ENCODE measurements at regions not wholly inside any gene's neighbourhood (a gene's known extent, or its start where the extent isn't known, plus 50 kb on each side); places are given as distances from the start of the nearest gene placed in this dataset.
A peak's percentile ranks its signal among the peaks of the same experiment; 100 is the strongest.

DNA sequence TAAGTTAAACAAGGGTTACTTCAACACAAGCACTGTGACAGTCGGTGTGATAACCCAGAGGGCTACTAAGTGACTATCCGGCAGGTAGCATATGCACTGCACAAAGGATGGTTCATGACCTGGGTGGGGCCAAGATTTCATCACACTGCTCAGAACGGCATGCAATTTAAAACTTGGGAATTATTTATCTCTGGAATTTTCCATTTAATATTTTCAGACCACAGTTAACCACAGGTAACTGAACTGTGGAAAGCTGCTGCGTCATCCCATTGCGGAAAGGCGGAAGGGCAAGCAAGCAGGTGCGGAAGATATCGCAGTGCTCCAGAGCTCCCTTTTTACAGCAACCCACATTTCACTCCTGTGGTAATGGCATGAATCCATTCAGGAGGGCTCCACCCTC is 540.8 kb downstream of the INSC start:
- TF ChIP-seq EGR1 (conservative IDR thresholded peaks at IDR 0.05): no peak
- TF ChIP-seq GABPB1 (CRISPR knock-in tag; IDR thresholded peaks at IDR 0.05): no peak
- no peak for TF ChIP-seq POLR2A (conservative IDR thresholded peaks at IDR 0.05)
- TF ChIP-seq POLR3G (IDR thresholded peaks at IDR 0.05; ENCODE audit: extremely low read depth, insufficient read length, insufficient replicate concordance): no peak
- no peak for TF ChIP-seq POLR2AphosphoS2 (IDR thresholded peaks at IDR 0.05; ENCODE audit: low read length)
- no peak for TF ChIP-seq HDAC3 (IDR thresholded peaks at IDR 0.05; ENCODE audit: borderline replicate concordance, partially characterized antibody)
- peak; percentile 11; the same call in 1 of the 2 replicates for TF ChIP-seq EP300 (IDR thresholded peaks at IDR 0.05; ENCODE audit: low read length)
- TF ChIP-seq, protein P1, sequence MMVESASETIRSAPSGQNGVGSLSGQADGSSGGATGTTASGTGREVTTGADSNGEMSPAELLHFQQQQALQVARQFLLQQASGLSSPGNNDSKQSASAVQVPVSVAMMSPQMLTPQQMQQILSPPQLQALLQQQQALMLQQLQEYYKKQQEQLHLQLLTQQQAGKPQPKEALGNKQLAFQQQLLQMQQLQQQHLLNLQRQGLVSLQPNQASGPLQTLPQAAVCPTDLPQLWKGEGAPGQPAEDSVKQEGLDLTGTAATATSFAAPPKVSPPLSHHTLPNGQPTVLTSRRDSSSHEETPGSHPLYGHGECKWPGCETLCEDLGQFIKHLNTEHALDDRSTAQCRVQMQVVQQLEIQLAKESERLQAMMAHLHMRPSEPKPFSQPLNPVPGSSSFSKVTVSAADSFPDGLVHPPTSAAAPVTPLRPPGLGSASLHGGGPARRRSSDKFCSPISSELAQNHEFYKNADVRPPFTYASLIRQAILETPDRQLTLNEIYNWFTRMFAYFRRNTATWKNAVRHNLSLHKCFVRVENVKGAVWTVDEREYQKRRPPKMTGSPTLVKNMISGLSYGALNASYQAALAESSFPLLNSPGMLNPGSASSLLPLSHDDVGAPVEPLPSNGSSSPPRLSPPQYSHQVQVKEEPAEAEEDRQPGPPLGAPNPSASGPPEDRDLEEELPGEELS (CRISPR knock-in tag; IDR thresholded peaks at IDR 0.05; ENCODE audit: borderline replicate concordance): no peak
- TF ChIP-seq, protein P2, sequence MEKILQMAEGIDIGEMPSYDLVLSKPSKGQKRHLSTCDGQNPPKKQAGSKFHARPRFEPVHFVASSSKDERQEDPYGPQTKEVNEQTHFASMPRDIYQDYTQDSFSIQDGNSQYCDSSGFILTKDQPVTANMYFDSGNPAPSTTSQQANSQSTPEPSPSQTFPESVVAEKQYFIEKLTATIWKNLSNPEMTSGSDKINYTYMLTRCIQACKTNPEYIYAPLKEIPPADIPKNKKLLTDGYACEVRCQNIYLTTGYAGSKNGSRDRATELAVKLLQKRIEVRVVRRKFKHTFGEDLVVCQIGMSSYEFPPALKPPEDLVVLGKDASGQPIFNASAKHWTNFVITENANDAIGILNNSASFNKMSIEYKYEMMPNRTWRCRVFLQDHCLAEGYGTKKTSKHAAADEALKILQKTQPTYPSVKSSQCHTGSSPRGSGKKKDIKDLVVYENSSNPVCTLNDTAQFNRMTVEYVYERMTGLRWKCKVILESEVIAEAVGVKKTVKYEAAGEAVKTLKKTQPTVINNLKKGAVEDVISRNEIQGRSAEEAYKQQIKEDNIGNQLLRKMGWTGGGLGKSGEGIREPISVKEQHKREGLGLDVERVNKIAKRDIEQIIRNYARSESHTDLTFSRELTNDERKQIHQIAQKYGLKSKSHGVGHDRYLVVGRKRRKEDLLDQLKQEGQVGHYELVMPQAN (IDR thresholded peaks at IDR 0.05; ENCODE audit: borderline replicate concordance): no peak
